SK-N-SH (cell line): ENCODE measurements at regions not wholly inside any gene's neighbourhood (a gene's known extent, or its start where the extent isn't known, plus 50 kb on each side); places are given as distances from the start of the nearest gene placed in this dataset.
A peak's percentile ranks its signal among the peaks of the same experiment; 100 is the strongest.

Experiments used
- CTCF ChIA-PET: fragments of 300-600, 350-600 bp; formaldehyde crosslinking; extraction: SDS; loops from one replicate; lab custom pipeline; 2021; lab: Yijun Ruan, JAX
- POLR2A ChIA-PET: fragments of 350-600 bp; sonication (Branson Sonifier 250); formaldehyde crosslinking; extraction: SDS; loops from one replicate; lab custom pipeline; 2020; ENCODE audit warnings: antibody characterized with exemption, inconsistent platforms; lab: Yijun Ruan, JAX
- DNase-seq: peaks from one replicate; pipeline ENCODE4 v3.0.0; 2012
- H2AFZ ChIP-seq: fragments of 200-600 bp; sonication (generic); 2 replicates; pipeline ENCODE4 v1.8.1; 2016; ENCODE audit warnings: antibody characterized with exemption, mild to moderate bottlenecking, low read depth
- H3F3A ChIP-seq: fragments of 200-600 bp; sonication (generic); replicated peaks from 2 replicates; pipeline ENCODE3; 2016; ENCODE audit warnings: antibody characterized with exemption, mild to moderate bottlenecking; ENCODE audit not compliant: insufficient read depth
- H3K27ac ChIP-seq, 2 experiments: fragments of 200-500 bp in 1 of 2; fragments of 200-600 bp in 1 of 2; sonication (Bioruptor generic) in 1 of 2; sonication (generic), shearing (Covaris generic) in 1 of 2; 2 replicates each; pipeline versions ENCODE4 v1.5.1 to v1.6.1; 2014 to 2016; ENCODE audit warnings: low read depth in 2 of 2, inconsistent platforms in 1 of 2, low read length in 1 of 2, mild to moderate bottlenecking in 1 of 2, mixed read lengths in 1 of 2
- H3K27me3 ChIP-seq: fragments of 200-600 bp; sonication (generic), shearing (Covaris generic); 2 replicates; pipeline ENCODE4 v1.6.1; 2016; ENCODE audit warnings: mixed run types; ENCODE audit not compliant: insufficient read depth
- H3K36me3 ChIP-seq, 2 experiments: fragments of 200-500 bp in 1 of 2; fragments of 200-600 bp in 1 of 2; sonication (Bioruptor generic) in 1 of 2; sonication (generic) in 1 of 2; replicated peaks in 1 of 2; 2 replicates each; pipeline versions ENCODE3 to v1.5.1; 2014 to 2016; ENCODE audit warnings: low read length in 1 of 2, mild to moderate bottlenecking in 1 of 2; ENCODE audit not compliant: insufficient read depth in 2 of 2, control insufficient read depth in 1 of 2
- H3K4me1 ChIP-seq, 2 experiments: fragments of 200-500 bp in 1 of 2; fragments of 200-600 bp in 1 of 2; sonication (Bioruptor generic) in 1 of 2; sonication (generic), shearing (Covaris generic) in 1 of 2; 2 replicates each; pipeline versions ENCODE4 v1.5.1 to v1.6.1; 2014 to 2016; ENCODE audit warnings: low read depth in 1 of 2, low read length in 1 of 2, mixed run types in 1 of 2; ENCODE audit not compliant: insufficient read depth in 2 of 2, control insufficient read depth in 1 of 2
- H3K4me2 ChIP-seq: fragments of 200-600 bp; sonication (generic), shearing (Covaris generic); 2 replicates; pipeline ENCODE4 v1.6.1; 2017; ENCODE audit warnings: mixed run types
- H3K4me3 ChIP-seq, 2 experiments: fragments of 200-500 bp in 1 of 2; fragments of 200-600 bp in 1 of 2; sonication (Bioruptor generic) in 1 of 2; sonication (generic), shearing (Covaris generic) in 1 of 2; 2 replicates each; pipeline versions ENCODE4 v1.5.1 to v1.8.1; 2014 to 2016; ENCODE audit warnings: low read depth in 2 of 2, inconsistent platforms in 1 of 2, low read length in 1 of 2, mild to moderate bottlenecking in 1 of 2, mixed read lengths in 1 of 2, moderate library complexity in 1 of 2
- H3K79me2 ChIP-seq: fragments of 200-600 bp; sonication (generic); 2 replicates; pipeline ENCODE4 v1.8.1; 2017; ENCODE audit warnings: mild to moderate bottlenecking; ENCODE audit not compliant: insufficient read depth
- H3K9ac ChIP-seq: fragments of 200-600 bp; sonication (generic); 2 replicates; pipeline ENCODE4 v1.6.1; 2017; ENCODE audit warnings: mixed run types
- H3K9me2 ChIP-seq: fragments of 200-600 bp; sonication (generic); 2 replicates; pipeline ENCODE4 v1.6.1; 2017; ENCODE audit warnings: mixed run types
- H3K9me3 ChIP-seq: fragments of 200-600 bp; sonication (generic); 2 replicates; pipeline ENCODE4 v1.6.1; 2017; ENCODE audit warnings: mixed run types, mild to moderate bottlenecking, moderate library complexity
- H4K20me1 ChIP-seq: fragments of 200-600 bp; sonication (generic); 2 replicates; pipeline ENCODE4 v1.6.1; 2017; ENCODE audit warnings: mild to moderate bottlenecking, mixed run types; ENCODE audit not compliant: insufficient read depth
- ELF1 ChIP-seq: IDR thresholded peaks from 2 replicates; pipeline ENCODE4 v1.4.0; 2012
- EZH2phosphoT487 ChIP-seq: fragments of 200-600 bp; sonication (generic); IDR thresholded peaks from 2 replicates; pipeline ENCODE4 v1.6.1; 2017; ENCODE audit warnings: low read depth, mixed run types, mild to moderate bottlenecking, antibody characterized with exemption, moderate library complexity, borderline replicate concordance
- FOSL2 ChIP-seq: IDR thresholded peaks from 2 replicates; pipeline ENCODE4 v1.4.0; 2012; ENCODE audit warnings: low read depth, mild to moderate bottlenecking, moderate library complexity, borderline replicate concordance
- FOXM1 ChIP-seq: IDR thresholded peaks from 2 replicates; pipeline ENCODE4 v1.4.0; 2012; ENCODE audit warnings: low read depth, mild to moderate bottlenecking
- GABPA ChIP-seq: IDR thresholded peaks from 2 replicates; pipeline ENCODE4 v1.4.0; 2012; ENCODE audit warnings: low read depth, mild to moderate bottlenecking
- GATA2 ChIP-seq: sonication (generic); formaldehyde crosslinking; IDR thresholded peaks from 2 replicates; pipeline ENCODE4 v1.5.0; 2020; ENCODE audit warnings: mild to moderate bottlenecking, missing genetic modification reagents
- MEF2A ChIP-seq: IDR thresholded peaks from 2 replicates; pipeline ENCODE4 v1.4.0; 2012; ENCODE audit warnings: low read depth, borderline replicate concordance
- MXI1 ChIP-seq: IDR thresholded peaks from 2 replicates; pipeline ENCODE4 v1.6.1; 2012; ENCODE audit warnings: mild to moderate bottlenecking, low read depth, low read length, improper control_type of control experiment
- NRF1 ChIP-seq: IDR thresholded peaks from 2 replicates; pipeline ENCODE4 v1.6.1; 2012; ENCODE audit warnings: low read depth, mild to moderate bottlenecking, low read length
- POLR2AphosphoS5 ChIP-seq: IDR thresholded peaks from 2 replicates; pipeline ENCODE4 v1.6.1; 2012; ENCODE audit warnings: low read depth, low read length
- RAD21 ChIP-seq: IDR thresholded peaks from 2 replicates; pipeline ENCODE4 v1.6.1; 2012; ENCODE audit warnings: mild to moderate bottlenecking, low read length
- RCOR1 ChIP-seq: fragments of 150-350 bp; IDR thresholded peaks from 2 replicates; pipeline ENCODE4 v1.6.1; 2017; ENCODE audit warnings: antibody characterized with exemption, low read length
- RXRA ChIP-seq: IDR thresholded peaks from 2 replicates; pipeline ENCODE4 v1.4.0; 2012; ENCODE audit warnings: low read depth, mild to moderate bottlenecking, borderline replicate concordance
- SMC3 ChIP-seq: IDR thresholded peaks from 2 replicates; pipeline ENCODE4 v1.6.1; 2012; ENCODE audit warnings: low read depth, low read length, improper control_type of control experiment
- TAF1 ChIP-seq: IDR thresholded peaks from 2 replicates; pipeline ENCODE4 v1.6.1; 2012; ENCODE audit warnings: low read depth, mild to moderate bottlenecking, low read length, moderate library complexity, borderline replicate concordance
- YY1 ChIP-seq: IDR thresholded peaks from 2 replicates; pipeline ENCODE4 v1.4.0; 2012; ENCODE audit warnings: low read depth, mild to moderate bottlenecking
- WGBS: methylation state at CpG from one replicate; pipeline ENCODE4 v1.1.6; 2017; ENCODE audit warnings: low lambda C conversion rate; 5-methylcytosine and 5-hydroxymethylcytosine counted together
- TF ChIP-seq, protein P1 (sequence below): IDR thresholded peaks from 2 replicates; pipeline ENCODE4 v1.4.0; 2012; ENCODE audit warnings: low read depth
- TF ChIP-seq, protein P2 (sequence below): IDR thresholded peaks from 2 replicates; pipeline ENCODE4; 2012
- TF ChIP-seq, protein P3 (sequence below): IDR thresholded peaks from 2 replicates; pipeline ENCODE4 v1.4.0; 2012; ENCODE audit warnings: low read depth, borderline replicate concordance
- TF ChIP-seq, protein P4 (sequence below): fragments of 200-600 bp; sonication (generic); IDR thresholded peaks from 2 replicates; pipeline ENCODE4 v1.6.1; 2017; ENCODE audit warnings: antibody characterized with exemption, mild to moderate bottlenecking, moderate library complexity
- TF ChIP-seq, protein P5 (sequence below): IDR thresholded peaks from 2 replicates; pipeline ENCODE4 v1.4.0; 2012; ENCODE audit warnings: low read depth, borderline replicate concordance

DNA sequence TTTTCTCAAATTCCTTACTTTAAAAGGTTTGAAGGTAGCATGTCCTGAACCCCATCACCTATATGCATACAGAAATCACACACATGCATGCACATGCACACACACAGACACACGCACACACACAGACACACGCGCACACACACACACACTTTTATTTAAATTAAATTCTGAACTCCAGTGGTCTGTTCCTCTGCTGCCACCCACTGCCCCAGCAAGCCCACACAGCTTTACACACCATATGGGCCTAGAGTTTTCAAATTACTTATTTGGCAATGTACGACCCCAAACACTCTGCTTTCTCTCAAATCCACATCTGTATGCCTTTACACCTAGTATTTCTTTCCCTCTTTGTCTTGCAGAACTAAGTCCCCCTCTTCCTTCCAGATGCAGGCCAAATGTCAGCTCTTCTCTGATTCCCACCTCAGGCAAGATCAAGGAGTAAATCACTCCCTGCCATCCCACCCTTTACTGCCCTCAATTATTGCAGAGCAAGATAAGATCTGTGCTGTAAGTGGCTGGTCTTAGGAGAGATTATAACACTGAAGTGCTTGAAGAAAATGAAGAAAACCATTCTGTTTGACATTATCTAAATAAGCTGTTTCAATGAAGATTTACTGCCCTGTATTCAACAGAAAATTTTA is 429.9 kb upstream of the CXADR start:
- Histone ChIP-seq H3F3A (no peaks in the 10 kb centered on the region), H4K20me1 (no peaks in the 10 kb centered on the region), H3K4me3 (no peak overlapping the region), H3K36me3 (no peaks in the 10 kb centered on the region), H3K9me3 (0 out of 2 replicates have a peak, but pooled peaks cover 3% of the 10 kb centered on the region), H3K27me3 (no peaks in the 10 kb centered on the region), H2AFZ (no peak overlapping the region), H3K4me1 (peaks cover 0 to 3% of the 10 kb centered on the region in 2 experiments; a peak in 2 of 4 replicates), H3K4me2 (no peak overlapping the region), H3K9me2 (no peaks in the 10 kb centered on the region), H3K9ac (no peak overlapping the region), H3K79me2 (no peaks in the 10 kb centered on the region), H3K27ac (no peak overlapping the region)
- 76% methylated on average over 4 of the region's 4 CpGs for WGBS
- POLR2A ChIA-PET, result no interaction called here
- peak; percentile 14 for DNase-seq
- TF ChIP-seq NRF1 (no peak), RAD21 (peak; percentile 49), GATA2 (CRISPR knock-in tag) (0 out of 2 replicates have a peak, but pooled peaks have one; percentile 13)
- CTCF ChIA-PET, result interaction anchor here (0.6 to 0.8 kb wide), 2 partner anchors 13 to 1244 kb away, joined by 3 to 4 read pairs; no protein-coding TSS in a partner anchor

DNA sequence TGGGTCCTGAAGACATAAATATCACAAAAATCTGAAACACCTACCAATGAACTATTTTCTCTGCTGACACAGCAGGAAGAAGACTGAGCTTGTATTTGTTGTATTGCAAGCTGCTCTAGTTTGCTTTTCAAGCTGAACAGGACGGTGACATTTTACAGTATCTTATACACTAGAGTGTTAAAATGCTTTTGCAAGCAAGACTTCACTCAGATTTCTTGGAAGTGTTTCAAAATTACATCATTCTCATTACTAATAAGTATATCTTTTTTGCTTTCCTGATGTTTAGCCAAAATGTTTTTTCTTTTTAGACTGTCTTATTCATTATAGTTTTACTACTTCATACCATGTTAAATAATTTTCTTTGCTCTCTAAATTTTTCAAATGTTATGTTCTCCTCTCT is 427.1 kb upstream of the CXADR start:
- Histone ChIP-seq H3K9ac (no peak overlapping the region), H4K20me1 (no peaks in the 10 kb centered on the region), H3K9me2 (no peaks in the 10 kb centered on the region), H3K36me3 (no peaks in the 10 kb centered on the region), H3K4me1 (peaks cover 0 to 3% of the 10 kb centered on the region in 2 experiments; a peak in 2 of 4 replicates), H2AFZ (no peak overlapping the region), H3K79me2 (no peaks in the 10 kb centered on the region), H3F3A (no peaks in the 10 kb centered on the region), H3K4me3 (no peak overlapping the region), H3K27ac (no peak overlapping the region), H3K9me3 (0 out of 2 replicates have a peak, but pooled peaks cover 3% of the 10 kb centered on the region), H3K4me2 (no peak overlapping the region), H3K27me3 (no peaks in the 10 kb centered on the region)
- 16% methylated on average over 1 of the region's 1 CpG for WGBS
- CTCF ChIA-PET, result no interaction called here
- no peak for TF ChIP-seq GABPA
- no peak for TF ChIP-seq TAF1
- TF ChIP-seq FOSL2, result no peak
- no peak for TF ChIP-seq EZH2phosphoT487
- TF ChIP-seq RAD21, result no peak
- TF ChIP-seq, protein P1, sequence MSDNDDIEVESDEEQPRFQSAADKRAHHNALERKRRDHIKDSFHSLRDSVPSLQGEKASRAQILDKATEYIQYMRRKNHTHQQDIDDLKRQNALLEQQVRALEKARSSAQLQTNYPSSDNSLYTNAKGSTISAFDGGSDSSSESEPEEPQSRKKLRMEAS, result no peak
- no peak for TF ChIP-seq NRF1
- no peak for TF ChIP-seq RXRA
- no peak for TF ChIP-seq MXI1
- TF ChIP-seq, protein P2, sequence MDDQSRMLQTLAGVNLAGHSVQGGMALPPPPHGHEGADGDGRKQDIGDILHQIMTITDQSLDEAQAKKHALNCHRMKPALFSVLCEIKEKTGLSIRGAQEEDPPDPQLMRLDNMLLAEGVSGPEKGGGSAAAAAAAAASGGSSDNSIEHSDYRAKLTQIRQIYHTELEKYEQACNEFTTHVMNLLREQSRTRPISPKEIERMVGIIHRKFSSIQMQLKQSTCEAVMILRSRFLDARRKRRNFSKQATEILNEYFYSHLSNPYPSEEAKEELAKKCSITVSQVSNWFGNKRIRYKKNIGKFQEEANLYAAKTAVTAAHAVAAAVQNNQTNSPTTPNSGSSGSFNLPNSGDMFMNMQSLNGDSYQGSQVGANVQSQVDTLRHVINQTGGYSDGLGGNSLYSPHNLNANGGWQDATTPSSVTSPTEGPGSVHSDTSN, result no peak
- TF ChIP-seq RCOR1, result no peak
- no peak for TF ChIP-seq FOXM1
- no peak for TF ChIP-seq MEF2A
- no peak for TF ChIP-seq ELF1
- TF ChIP-seq, protein P3, sequence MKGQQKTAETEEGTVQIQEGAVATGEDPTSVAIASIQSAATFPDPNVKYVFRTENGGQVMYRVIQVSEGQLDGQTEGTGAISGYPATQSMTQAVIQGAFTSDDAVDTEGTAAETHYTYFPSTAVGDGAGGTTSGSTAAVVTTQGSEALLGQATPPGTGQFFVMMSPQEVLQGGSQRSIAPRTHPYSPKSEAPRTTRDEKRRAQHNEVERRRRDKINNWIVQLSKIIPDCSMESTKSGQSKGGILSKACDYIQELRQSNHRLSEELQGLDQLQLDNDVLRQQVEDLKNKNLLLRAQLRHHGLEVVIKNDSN, result no peak
- no peak for TF ChIP-seq YY1
- TF ChIP-seq SMC3, result no peak
- TF ChIP-seq, protein P4, sequence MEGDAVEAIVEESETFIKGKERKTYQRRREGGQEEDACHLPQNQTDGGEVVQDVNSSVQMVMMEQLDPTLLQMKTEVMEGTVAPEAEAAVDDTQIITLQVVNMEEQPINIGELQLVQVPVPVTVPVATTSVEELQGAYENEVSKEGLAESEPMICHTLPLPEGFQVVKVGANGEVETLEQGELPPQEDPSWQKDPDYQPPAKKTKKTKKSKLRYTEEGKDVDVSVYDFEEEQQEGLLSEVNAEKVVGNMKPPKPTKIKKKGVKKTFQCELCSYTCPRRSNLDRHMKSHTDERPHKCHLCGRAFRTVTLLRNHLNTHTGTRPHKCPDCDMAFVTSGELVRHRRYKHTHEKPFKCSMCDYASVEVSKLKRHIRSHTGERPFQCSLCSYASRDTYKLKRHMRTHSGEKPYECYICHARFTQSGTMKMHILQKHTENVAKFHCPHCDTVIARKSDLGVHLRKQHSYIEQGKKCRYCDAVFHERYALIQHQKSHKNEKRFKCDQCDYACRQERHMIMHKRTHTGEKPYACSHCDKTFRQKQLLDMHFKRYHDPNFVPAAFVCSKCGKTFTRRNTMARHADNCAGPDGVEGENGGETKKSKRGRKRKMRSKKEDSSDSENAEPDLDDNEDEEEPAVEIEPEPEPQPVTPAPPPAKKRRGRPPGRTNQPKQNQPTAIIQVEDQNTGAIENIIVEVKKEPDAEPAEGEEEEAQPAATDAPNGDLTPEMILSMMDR, result no peak
- TF ChIP-seq, protein P5, sequence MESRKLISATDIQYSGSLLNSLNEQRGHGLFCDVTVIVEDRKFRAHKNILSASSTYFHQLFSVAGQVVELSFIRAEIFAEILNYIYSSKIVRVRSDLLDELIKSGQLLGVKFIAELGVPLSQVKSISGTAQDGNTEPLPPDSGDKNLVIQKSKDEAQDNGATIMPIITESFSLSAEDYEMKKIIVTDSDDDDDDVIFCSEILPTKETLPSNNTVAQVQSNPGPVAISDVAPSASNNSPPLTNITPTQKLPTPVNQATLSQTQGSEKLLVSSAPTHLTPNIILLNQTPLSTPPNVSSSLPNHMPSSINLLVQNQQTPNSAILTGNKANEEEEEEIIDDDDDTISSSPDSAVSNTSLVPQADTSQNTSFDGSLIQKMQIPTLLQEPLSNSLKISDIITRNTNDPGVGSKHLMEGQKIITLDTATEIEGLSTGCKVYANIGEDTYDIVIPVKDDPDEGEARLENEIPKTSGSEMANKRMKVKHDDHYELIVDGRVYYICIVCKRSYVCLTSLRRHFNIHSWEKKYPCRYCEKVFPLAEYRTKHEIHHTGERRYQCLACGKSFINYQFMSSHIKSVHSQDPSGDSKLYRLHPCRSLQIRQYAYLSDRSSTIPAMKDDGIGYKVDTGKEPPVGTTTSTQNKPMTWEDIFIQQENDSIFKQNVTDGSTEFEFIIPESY, result no peak
- no peak for TF ChIP-seq POLR2AphosphoS5
- no peak for DNase-seq
- POLR2A ChIA-PET, result no interaction called here
